HL-60 (cell line): ENCODE measurements at regions not wholly inside any gene's neighbourhood (a gene's known extent, or its start where the extent isn't known, plus 50 kb on each side); places are given as distances from the start of the nearest gene placed in this dataset.

Source experiments
- CTCF ChIP-seq: IDR thresholded peaks from one replicate; pipeline ENCODE4 v1.5.1; 2011; ENCODE audit warnings: low read length, control low read depth, inconsistent platforms; ENCODE audit not compliant: insufficient read depth
- POLR2AphosphoS5 ChIP-seq: IDR thresholded peaks from 2 replicates; pipeline ENCODE4 v1.6.1; 2012; ENCODE audit warnings: low read depth

- TF ChIP-seq CTCF (no peak), POLR2AphosphoS5 (no peak)
Observed at GRCh38 chr4:100087743-100088142, 102.5 kb downstream of the DDIT4L start.
